ENCODE measurements at regions not wholly inside any gene's neighbourhood (a gene's known extent, or its start where the extent isn't known, plus 50 kb on each side); places are given as distances from the start of the nearest gene placed in this dataset.

DNA sequence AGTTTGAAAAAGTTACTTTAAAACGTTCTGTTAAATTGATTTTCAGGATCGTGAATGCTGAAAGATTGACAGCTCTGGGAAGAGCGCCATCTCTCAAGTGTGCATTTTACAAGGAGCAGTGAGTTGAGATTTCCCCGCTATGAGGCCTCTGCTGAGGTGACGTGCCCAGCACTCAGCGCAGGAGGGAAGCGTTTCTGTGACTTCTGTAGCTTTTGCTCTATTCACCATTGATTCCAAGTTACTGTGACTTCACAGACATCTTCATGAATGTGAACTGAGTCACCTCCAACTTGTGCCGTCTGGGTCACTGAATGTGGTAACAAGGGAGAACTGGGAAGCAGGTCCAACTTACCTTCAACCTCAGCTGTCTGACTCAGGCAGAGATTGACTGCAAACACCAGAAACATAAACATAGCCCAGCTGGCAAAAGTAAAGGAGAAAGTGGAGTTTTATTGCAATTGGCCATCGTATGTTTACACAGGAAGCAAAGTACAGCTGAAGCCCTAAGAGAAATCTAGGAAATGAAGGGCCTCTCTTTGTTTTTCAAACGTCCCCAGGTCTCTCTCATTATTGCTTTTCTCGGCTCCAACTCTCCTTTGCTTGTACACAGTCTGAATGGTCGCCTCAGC, 428.8 kb upstream of the CLINT1 start:
- DNase-seq = peak in 1 of 2 experiments; percentile 59

DNA sequence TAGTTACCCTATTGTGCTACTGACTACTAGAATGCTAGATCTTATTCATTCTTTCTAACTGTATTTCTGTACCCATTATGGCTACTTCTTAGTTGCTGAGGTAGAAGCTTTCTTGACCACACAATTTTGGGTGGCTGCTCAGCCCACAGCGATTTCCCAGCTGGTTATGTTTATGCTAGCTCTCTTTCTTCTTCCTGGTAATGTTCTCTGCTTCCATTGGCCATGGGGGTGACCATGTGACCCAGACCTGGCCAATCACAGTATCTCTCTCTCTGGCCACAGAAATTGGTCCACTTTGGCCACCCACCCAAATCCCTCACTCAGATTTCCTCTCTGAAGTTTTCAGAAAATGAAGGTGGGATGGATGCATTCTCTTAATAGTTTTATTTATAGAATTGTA, 427.9 kb upstream of the CLINT1 start:
- DNase-seq = no peak

DNA sequence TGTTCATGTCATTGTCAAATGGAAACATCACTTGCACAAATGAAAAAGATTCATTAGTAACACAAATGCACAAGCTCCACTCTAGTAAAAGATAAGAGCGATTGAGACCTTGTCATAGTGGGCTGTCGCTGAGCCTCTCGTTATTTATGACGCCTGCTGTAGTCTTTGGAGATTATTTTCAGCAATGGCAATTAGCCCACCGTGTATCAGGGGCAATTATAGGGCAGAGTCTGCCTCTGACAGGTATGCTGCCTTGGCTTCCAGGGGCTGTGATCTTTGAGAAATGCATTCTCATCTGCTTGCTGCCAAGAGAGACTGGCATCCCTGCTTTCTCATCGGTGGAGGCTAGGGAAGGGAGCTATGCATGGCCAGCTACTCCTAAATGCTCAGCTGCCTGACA, 426.8 kb upstream of the CLINT1 start:
- no peak for DNase-seq

DNA sequence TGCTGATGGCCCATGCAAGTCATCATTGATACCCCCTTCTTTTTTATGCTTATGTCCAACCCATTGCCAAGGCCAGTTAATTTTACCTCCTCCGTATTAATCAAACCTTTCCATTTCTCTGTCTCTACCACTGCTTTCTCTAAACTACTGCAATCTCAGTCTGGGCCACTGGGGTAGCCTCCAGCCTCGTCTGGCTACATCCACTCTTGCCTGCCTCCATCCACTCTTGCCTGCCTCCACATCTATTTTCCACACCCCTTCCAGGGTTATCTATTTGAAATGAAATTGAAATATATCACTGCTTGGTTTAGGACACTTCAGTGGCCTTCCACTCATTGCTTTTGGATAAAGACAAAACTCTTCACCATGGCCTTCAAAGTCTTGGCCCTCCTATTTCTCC, 425.3 kb upstream of the CLINT1 start:
- no peak for DNase-seq

DNA sequence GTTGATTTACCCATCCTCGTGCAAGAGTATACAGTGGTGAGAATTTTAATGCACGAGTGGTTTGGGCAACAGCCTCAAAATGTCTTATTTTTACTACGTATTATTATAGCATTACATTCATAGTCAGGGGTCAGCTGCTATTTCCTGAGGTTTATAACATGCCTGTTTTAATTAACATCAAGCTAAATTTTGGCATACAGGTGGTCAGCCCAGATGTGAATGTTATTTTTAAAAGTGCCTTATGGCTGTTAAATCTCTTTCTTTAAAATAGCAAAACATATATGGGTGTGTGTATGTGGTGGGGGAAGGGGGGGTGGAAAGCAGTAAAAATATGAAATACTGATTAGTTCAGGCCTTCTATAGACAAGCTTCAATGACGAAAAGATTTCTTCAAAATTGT, 424.5 kb upstream of the CLINT1 start:
- DNase-seq = no peak

DNA sequence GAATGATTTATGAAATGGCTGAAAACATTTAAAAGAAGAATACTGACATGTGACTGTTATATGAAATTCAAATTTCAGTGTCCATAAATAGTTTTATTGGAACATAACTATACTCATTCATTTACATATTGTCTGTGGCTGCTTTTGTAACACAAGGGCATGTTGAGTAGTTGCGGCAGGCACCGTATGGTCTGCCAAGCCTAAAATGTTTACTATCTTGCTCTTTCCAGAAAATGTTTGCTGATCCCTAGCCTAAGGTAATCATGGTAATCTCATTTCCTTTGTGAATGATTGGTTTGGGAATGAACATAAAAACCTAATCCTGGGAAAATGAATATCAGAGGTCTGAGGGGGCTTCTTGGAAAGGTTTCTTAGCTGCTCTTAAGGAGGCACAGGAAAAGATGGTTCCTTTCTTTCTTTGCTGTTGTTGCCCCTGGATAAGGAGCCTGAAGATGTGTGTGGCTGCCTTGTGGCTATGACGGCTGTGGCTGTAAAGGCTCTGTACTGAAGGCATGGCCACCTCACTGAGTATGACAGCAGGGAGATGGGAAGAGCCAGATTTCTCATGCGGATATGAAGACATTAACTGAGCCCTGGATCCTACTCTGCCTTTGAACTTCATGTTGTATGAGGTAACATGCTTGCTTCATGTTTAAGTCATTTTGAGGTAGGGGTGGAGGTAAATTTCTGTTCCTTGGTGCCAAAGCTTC, 419.4 kb upstream of the CLINT1 start:
- DNase-seq = no peak

DNA sequence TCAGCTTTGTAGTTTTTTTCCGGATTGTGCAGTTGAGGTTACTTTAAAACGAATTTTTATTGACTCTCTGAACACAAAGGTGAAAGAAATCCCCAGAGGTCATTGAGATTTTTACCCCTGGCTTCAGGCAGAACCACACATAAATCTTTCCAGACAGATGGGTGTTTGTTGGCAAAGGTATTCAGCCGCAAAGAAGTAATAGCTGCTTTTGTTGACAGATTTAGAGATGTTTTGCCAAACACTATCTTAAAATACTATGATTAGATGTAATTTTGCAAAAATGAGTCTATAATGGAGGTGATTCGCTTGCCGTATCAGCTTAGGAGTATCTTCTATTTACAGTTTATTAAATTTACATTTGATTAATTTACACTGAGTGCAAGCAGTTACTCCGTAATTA, 418.3 kb upstream of the CLINT1 start:
- peak; percentile 16 to 59 for DNase-seq

DNA sequence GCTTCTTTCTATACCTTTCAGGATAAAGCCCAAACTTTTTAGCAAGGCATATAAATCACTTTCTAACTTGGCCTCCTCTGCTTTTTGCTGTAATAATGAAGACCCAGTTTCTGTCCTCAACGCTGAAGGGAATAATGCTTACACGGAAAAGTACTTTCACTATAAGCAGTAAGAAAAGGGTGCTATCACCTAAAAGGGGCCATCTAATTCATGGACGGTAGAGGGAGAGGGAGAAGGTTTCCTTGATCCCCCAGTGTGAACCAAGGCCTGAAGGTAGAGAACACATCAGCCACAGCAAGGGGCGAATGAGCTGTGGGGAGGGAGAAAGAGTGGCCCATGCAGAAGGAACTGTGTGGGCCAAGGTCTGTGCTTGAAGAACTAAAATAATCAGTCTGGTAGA, 417.7 kb upstream of the CLINT1 start:
- DNase-seq = no peak

DNA sequence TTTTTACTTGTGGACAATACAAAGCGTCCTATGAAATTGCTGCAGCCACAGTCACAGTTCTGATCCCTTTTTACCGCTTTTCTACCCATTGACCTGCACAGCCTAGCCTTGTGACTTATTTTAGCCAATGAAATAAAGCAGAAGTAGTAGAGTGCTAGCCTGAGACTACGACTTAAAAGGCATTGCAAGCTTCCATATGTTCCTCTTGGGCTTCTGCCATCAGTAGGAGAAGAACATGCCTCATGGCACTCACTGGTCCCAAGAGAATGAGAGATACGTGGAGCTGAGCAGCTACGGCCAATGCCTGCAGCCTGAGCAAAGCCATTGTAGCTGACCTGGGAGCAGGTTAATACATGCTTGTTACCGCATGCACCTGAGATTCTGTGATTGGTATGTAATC, 416.6 kb upstream of the CLINT1 start:
- DNase-seq = peak; percentile 33 to 84

DNA sequence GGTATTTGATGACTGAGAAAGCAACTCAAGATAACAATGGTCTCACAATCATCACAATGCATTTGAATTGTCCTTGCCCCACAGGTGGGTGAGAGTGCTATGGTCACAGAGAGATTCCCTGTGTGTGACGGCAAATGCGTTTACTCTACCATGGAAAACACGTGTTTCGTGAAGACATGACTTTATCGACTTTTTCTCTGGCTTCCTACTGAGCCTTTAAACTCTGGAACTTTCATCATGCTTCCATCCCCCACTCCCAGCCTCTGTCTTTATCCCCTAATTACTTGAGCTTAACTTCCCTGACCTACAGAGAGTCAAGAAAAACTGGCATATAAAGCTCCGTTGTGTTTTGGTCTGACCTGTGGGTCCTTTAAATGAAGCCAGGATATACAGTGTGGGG, 414.1 kb upstream of the CLINT1 start:
- no peak for DNase-seq

DNA sequence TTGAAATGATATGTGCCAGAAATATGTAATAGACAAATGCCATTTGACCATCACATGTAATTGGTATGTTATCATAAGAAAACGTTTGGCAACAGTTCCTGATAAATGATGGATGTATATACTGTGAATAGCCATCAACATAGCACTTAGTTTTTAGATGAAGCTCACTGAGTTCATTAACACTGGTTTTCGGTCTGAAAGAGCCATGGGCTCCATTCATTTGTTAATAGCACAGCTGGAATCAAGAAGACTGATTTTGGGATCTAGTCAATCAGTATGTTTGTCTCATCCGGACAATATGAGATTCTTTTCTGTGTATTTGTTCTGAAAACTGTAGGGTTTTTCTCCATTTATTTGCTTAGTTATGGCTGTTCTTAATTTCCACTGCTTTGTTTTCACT, 413.5 kb upstream of the CLINT1 start:
- DNase-seq = no peak

DNA sequence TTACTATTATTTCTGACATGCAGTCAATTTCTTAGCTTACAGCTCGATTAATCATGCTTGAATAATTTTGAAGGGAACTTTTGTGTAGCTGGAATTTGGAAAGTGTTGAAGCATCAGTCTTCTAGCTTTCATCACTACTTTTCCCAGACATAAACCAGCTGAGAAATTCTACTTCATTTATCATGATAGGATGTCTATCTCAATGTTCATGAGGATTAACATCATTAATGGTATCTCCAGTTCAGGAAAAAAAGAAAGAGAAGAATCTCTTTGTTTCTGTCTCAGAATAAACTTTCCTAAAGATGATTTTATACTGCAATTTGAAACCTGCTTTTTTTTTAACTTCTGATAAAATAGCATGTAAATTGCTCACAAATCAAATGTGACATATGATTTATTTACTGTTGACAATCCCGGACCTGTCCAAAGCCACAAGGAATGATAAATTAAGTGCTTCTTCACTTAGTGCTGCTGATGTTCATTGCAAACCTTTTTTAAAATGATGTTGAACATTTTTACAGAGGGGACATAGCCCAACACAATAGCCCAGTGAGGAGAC, 412.1 kb upstream of the CLINT1 start:
- no peak for DNase-seq

DNA sequence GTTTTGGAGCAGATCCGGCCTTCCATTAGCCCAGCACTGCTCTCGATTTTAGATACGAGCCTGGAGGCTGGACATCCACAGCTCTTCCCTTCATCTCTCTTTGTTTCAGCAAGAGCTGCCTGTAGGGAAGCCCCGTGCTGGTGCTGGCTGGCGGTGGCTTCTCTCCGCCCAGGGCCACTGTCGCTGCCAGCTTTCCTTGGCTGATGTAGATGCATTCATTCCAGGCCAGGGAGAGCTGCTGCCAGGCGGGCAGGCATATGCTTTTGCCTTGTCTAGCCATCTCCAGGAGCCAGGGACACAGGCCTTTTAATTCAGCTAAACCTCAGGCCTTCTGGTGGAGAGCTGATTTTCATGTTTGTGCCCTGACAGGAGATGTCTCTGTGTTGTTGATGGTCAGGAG, 409.3 kb upstream of the CLINT1 start:
- peak; percentile 70 to 89 for DNase-seq

DNA sequence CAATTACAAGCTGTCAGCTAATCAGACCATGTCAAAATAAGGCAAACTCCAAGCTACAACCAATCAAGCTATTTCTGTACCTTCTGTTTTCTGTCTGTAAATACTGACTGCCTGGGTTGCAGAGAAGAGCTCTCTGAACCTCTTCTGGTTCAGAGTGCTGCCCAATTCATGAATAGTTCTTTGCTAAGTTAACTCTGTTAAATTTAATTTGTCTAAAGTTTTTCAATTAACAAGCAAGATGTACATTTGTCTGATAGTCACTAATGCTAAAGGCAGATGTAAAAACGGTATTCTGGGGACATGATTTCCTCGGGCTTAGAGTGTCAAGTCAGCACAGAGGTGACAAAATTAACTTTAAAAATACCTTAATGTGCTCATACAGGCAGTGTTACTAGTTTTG, 408.3 kb upstream of the CLINT1 start:
- DNase-seq = no peak

DNA sequence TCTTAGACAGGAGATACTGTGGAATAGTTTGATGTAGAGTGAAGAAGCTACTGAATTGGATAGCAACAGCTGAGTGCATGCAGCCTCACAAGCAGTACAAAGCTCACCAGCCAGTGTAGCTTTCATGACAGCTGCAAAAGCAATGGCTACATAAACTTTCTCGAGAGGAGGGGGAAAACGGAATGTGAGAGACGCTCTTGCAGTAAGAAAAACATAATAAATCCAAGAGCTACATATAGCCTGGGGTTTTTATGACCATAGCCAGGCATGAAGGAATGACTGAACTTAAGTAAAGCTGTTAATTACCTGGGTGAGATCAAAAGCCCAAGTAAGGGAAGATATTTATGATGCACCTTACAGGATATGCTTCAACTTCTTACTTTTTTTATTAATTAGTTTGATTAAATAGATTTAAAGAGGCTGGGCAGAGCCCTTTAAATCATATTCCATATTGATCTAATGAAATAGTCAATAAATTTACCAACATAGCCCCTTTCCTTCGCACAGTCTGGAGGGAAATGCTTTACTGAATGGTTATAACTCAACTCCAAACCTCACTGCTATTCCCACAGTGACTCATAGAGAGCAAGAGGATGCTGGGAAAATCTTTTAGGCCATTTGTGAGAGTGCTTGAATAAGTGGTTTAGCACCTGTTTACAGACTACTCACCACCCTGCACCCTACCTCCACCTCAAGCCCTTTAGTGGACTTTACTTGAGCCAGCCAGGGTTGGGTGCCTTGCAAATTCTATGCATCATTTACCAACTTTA, 407.2 kb upstream of the CLINT1 start:
- no peak for DNase-seq

DNA sequence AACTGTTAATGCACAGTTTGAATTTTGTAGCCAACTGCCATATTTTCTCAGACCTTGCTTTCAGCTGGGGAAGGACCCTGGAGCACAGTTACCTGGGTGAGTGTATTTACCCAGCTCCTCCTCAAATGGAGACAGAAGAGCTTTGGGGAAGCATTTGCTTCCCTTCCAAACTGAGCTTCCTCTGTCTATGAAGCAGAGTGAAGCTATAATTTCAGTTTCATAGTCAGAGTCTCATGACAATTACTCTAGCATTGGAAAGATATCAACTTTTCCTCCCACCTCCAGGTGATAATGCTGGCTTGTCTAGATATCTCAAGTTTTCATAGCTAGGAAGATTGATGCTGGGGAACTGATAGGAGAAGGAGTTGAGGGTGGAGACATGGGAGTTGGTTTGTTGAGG, 406.4 kb upstream of the CLINT1 start:
- no peak for DNase-seq

DNA sequence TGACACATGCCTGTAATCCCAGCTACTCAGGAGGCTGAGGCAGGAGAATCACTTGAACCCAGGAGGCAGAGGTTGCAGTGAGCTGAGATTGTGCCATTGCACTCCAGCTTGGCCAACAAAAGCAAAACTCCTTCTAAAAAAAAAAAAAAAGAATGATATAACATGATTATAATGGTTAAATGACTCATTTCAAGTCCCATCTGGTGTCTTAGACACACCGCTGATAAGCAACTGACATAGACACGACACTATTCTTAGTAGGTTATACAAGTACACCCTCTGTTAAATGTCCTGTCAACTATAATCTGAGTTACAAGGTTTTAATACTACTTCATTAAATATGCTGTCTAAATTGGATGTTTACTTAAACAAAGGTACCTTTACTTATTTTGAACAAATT, 405.3 kb upstream of the CLINT1 start:
- DNase-seq = no peak

DNA sequence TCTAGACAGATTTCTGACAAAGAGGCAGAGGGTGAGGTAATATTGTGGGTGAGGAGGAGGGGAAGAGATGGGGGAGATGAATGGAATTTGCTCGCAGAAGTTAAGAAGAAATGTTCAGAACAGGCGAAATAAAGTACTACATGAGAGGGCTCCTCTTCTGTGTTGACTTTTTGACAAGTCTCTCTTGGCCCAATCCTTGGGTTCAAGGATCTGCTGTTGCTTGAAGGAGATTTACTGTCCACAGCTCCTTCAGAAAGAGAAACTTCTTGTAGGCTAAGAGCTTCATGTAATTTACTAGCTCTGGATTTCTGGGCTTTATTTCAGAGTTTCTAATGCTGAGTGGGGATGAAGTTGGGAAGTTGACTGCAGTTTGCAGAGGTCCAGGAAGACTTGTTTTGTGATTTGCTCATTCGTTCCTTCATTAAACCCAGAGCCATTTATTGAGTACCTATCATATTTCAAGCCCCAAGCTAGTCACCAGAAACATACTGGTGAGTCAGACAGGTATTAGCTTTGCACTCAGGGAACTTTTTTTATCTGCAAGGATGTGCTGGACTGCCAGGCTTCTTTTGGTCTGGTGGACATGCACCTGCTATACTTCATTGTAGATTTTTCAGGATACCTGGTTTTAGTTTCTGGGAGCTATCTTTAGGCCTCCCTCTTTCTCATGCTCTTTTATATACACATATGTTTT, 402.9 kb upstream of the CLINT1 start:
- DNase-seq = no peak

DNA sequence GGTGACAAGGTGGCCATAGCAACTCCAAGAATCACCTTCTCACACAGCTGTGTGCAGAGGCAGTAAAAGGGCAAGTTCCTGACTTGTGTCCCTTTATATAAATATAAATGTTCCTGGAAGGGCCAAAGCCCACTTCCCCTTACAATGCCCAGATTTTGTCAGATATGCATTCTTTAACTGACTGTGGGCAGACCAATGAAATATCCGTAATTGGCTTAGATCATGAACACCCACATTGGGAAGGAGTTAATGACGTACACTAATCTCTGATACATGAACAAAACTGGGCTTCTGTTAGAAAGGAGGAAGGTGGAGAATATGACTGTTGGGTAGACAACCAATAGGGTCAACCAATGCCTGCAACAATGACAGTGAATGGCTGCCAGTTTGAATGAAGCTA, 397.2 kb upstream of the CLINT1 start:
- no peak for DNase-seq

DNA sequence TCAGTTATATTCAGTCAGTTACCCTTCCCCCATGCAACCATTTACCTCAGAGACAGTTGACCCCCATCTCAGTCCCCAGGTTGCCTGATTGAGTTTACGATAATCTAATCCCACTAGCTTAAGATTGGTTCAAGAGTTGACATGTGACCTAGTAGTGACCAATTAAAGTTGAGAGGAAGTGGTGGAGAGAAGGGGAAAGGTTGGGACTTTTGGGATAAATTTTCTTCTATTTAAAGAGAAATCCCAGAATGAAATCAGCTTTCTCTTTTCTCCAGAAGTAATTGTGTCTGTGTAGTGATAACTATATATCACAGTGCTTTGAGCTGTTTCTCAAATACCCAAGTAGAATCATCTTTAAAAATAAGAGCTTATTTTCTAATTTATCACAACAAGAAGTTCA, 396.7 kb upstream of the CLINT1 start:
- no peak for DNase-seq

DNA sequence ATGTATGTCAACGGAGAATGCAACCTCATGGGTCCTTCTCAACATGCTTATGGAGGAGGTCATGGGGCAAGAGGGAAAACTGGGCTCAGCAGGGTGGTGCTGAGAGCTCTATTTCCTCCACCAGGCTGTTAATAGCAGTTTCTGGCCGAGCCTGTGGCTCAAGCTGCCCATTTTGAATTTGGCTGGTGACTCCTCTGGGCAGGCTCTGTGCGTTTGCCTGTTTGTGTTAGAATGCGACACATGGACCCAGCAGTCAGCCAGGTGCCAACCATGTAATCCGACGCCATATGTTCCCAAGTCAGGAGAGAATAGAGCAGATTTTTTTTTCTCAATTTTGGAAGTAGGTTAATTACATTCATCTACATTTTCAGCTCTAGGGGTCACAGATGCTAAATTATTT, 387.7 kb upstream of the CLINT1 start:
- peak; percentile 48 to 91 for DNase-seq

DNA sequence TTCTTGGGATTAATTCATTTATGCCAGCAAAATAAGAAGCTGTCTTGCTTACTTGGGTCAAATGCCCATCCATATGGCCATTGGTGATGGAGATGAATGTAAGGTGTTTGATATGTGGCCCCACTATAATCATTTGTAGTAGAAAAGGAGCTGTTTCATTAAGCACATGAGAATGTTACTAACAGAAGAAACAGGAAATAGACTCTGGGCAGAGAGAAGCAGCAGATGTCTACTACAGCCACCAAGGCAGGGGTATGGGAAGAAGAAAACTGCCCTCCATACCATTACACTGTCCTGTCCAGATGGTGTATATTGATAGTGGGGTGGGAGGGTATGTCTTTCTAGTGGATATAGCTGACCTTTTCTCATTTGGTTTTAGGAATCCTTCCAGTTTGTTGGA, 386.6 kb upstream of the CLINT1 start:
- no peak for DNase-seq

DNA sequence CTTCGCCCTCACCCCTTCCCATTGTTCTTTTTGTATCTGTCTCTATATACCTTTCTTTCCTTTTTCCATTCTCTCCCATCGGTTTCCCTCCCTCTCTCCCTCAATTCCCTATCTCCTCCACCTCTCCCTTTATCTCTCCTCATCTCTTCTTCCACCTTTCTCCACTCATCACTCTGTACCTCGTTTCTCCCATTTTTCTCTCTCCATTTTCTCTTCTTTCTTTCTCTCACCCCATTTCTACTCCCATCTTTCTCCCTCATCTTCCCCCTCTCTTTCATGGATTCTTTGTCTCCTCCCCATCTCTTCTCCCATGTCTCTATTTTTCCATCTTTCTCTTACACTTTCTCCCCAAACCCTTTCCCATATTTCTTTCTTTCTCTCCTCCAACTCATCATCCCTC, 385.9 kb upstream of the CLINT1 start:
- DNase-seq = no peak

Data from NCI-H446 (cell line).